ENCODE measurements at regions not wholly inside any gene's neighbourhood (a gene's known extent, or its start where the extent isn't known, plus 50 kb on each side); places are given as distances from the start of the nearest gene placed in this dataset.

DNA sequence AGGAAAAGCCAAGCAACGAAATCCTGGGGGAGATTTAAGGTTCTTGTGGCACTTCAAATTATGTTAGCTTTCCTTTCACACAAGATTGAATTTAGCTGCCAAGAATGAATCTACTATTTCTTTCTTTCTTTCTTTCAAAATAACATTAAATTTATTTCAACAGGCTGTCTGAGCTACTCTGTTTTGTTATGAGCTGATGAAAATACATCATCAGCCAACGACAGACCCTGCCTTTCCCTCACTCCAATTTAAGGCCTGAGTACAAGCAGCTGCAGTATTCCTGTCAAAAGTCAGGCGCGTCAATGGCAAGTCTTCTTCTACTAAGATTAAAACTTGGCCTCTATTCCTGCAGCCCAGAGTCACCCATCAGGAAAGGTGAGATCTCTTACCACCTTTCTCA, 347.7 kb upstream of the FLRT2 start:
- TF ChIP-seq CTCF (IDR thresholded peaks at IDR 0.05) (no peak), POLR2A (IDR thresholded peaks at IDR 0.05) (no peak)

Measured in transverse colon (tissue), 3 donors.